Endodermal cell (in vitro differentiated cells): ENCODE measurements at regions not wholly inside any gene's neighbourhood (a gene's known extent, or its start where the extent isn't known, plus 50 kb on each side); places are given as distances from the start of the nearest gene placed in this dataset.

Experiments used
- DNase-seq: peaks from one replicate; pipeline ENCODE4 v3.0.0-alpha.2; 2017
- H3K27ac ChIP-seq: 2 replicates; pipeline ENCODE4 v1.5.1; 2013; ENCODE audit warnings: mild to moderate bottlenecking, low read depth, low read length, moderate library complexity
- H3K27me3 ChIP-seq: 2 replicates; pipeline ENCODE4 v1.6.1; 2013; ENCODE audit warnings: mild to moderate bottlenecking, low read length, moderate library complexity; ENCODE audit not compliant: insufficient read depth, control insufficient read depth, poor library complexity, severe bottlenecking
- H3K36me3 ChIP-seq: 2 replicates; pipeline ENCODE4 v1.7.0; 2013; ENCODE audit warnings: mild to moderate bottlenecking, low read length, moderate library complexity; ENCODE audit not compliant: control insufficient read depth, insufficient read depth
- H3K4me1 ChIP-seq: one replicate; pipeline ENCODE4 v1.7.0; 2013; ENCODE audit warnings: low read length; ENCODE audit not compliant: control insufficient read depth, insufficient read depth
- H3K4me3 ChIP-seq: 2 replicates; pipeline ENCODE4 v1.5.1; 2013; ENCODE audit warnings: mild to moderate bottlenecking, low read length, moderate library complexity
- H3K9ac ChIP-seq: 2 replicates; pipeline ENCODE4 v1.6.1; 2013; ENCODE audit warnings: mild to moderate bottlenecking, low read length, moderate library complexity; ENCODE audit not compliant: poor library complexity, severe bottlenecking; ENCODE audit errors: extremely low read depth
- H3K9me3 ChIP-seq: 2 replicates; pipeline ENCODE4 v1.6.1; 2013; ENCODE audit warnings: mild to moderate bottlenecking, low read length, moderate library complexity; ENCODE audit not compliant: control insufficient read depth
- H3K27ac Mint-ChIP-seq: 2 replicates; pipeline ENCODE4 v1.8.0; 2020; ENCODE audit warnings: mixed read lengths
- H3K27me3 Mint-ChIP-seq: 2 replicates; pipeline ENCODE4 v1.8.0; 2021; ENCODE audit warnings: mild to moderate bottlenecking, mixed read lengths; ENCODE audit not compliant: insufficient read depth
- H3K36me3 Mint-ChIP-seq: 2 replicates; pipeline ENCODE4 v1.8.0; 2020; ENCODE audit warnings: low read depth, mixed read lengths
- H3K4me1 Mint-ChIP-seq: 2 replicates; pipeline ENCODE4 v1.8.0; 2020; ENCODE audit warnings: mixed read lengths
- H3K4me3 Mint-ChIP-seq: 2 replicates; pipeline ENCODE4 v1.8.0; 2020; ENCODE audit warnings: mild to moderate bottlenecking, moderate library complexity, mixed read lengths
- H3K9me3 Mint-ChIP-seq: 2 replicates; pipeline ENCODE4 v1.8.0; 2020; ENCODE audit warnings: mild to moderate bottlenecking, mixed read lengths
- CTCF ChIP-seq: fragments of 200-600 bp; sonication (generic); conservative IDR thresholded peaks from 2 replicates; pipeline ENCODE4 v1.5.0; 2021; ENCODE audit warnings: antibody characterized with exemption, mild to moderate bottlenecking
- WGBS, 2 experiments: methylation state at CpG; one replicate each; pipeline versions ENCODE4 v1.1.5 to v1.1.7; 2013; ENCODE audit warnings: missing lambda C conversion rate in 2 of 2, mixed read lengths in 1 of 2; ENCODE audit not compliant: insufficient coverage in 1 of 2, insufficient read length in 1 of 2; 5-methylcytosine and 5-hydroxymethylcytosine counted together

GRCh38 chr17:63040816-63041215 lies 74.8 kb downstream of the TANC2 start:
- TF ChIP-seq CTCF: no peak
- H3K27ac Mint-ChIP-seq: no peak overlapping the region
- peaks cover 7% of the 10 kb centered on the region for H3K4me1 Mint-ChIP-seq
- Histone ChIP-seq H3K27ac (no peak overlapping the region), H3K9ac (no peak overlapping the region), H3K36me3 (no peaks in the 10 kb centered on the region), H3K9me3 (no peaks in the 10 kb centered on the region), H3K4me3 (no peak overlapping the region), H3K4me1 (no peaks in the 10 kb centered on the region), H3K27me3 (no peaks in the 10 kb centered on the region)
- no peak overlapping the region for H3K4me3 Mint-ChIP-seq
- H3K27me3 Mint-ChIP-seq: no peaks in the 10 kb centered on the region
- DNase-seq: no peak
- no peaks in the 10 kb centered on the region for H3K9me3 Mint-ChIP-seq
- no peaks in the 10 kb centered on the region for H3K36me3 Mint-ChIP-seq

GRCh38 chr17:63041251-63041650 lies 75.2 kb downstream of the TANC2 start:
- no peaks in the 10 kb centered on the region for H3K36me3 ChIP-seq
- H3K4me1 Mint-ChIP-seq: peaks cover 7% of the 10 kb centered on the region
- DNase-seq: no peak
- no peak overlapping the region for H3K4me3 Mint-ChIP-seq
- no peaks in the 10 kb centered on the region for H3K27me3 Mint-ChIP-seq
- no peaks in the 10 kb centered on the region for H3K27me3 ChIP-seq
- H3K9me3 Mint-ChIP-seq: no peaks in the 10 kb centered on the region
- H3K27ac ChIP-seq: no peak overlapping the region
- TF ChIP-seq CTCF: no peak
- 88 to 92% methylated on average over 2 to 4 of the region's 4 CpGs for WGBS, 2 experiments
- H3K4me3 ChIP-seq: no peak overlapping the region
- no peaks in the 10 kb centered on the region for H3K9me3 ChIP-seq
- no peaks in the 10 kb centered on the region for H3K36me3 Mint-ChIP-seq
- H3K27ac Mint-ChIP-seq: no peak overlapping the region
- no peaks in the 10 kb centered on the region for H3K4me1 ChIP-seq
- no peak overlapping the region for H3K9ac ChIP-seq

- Mint-ChIP-seq H3K27me3 (no peaks in the 10 kb centered on the region), H3K9me3 (no peaks in the 10 kb centered on the region)
- WGBS, 2 experiments: 94% methylated on average over 2 of the region's 2 CpGs; no CpG with 5 or more reads in 1 of the 2 experiments
Observed at GRCh38 chr17:63041722-63042121, 75.7 kb downstream of the TANC2 start.

More at GRCh38 chr17:63041722-63042121, 75.7 kb downstream of the TANC2 start:
- H3K9me3 ChIP-seq: no peaks in the 10 kb centered on the region
- Mint-ChIP-seq H3K4me3 (no peak overlapping the region), H3K36me3 (no peaks in the 10 kb centered on the region), H3K27ac (no peak overlapping the region), H3K4me1 (peaks cover 7% of the 10 kb centered on the region)
- H3K4me1 ChIP-seq: no peaks in the 10 kb centered on the region
- H3K9ac ChIP-seq: no peak overlapping the region
- no peaks in the 10 kb centered on the region for H3K36me3 ChIP-seq
- no peaks in the 10 kb centered on the region for H3K27me3 ChIP-seq
- DNase-seq: no peak
- no peak overlapping the region for H3K4me3 ChIP-seq
- H3K27ac ChIP-seq: no peak overlapping the region
- no peak for TF ChIP-seq CTCF
